Heart left ventricle (tissue), 13 donors: ENCODE measurements at regions not wholly inside any gene's neighbourhood (a gene's known extent, or its start where the extent isn't known, plus 50 kb on each side); places are given as distances from the start of the nearest gene placed in this dataset.

Source experiments
- CTCF ChIP-seq, 12 donors: fragments of 200-600 bp; sonication (generic) in 4 of 12; IDR thresholded peaks; one replicate each; pipeline versions ENCODE4 v1.5.0 to v1.8.0; 2018 to 2022; ENCODE audit warnings: antibody characterized with exemption in 12 of 12, mild to moderate bottlenecking in 5 of 12
- POLR2A ChIP-seq, 2 donors: fragments of 450-650 bp; IDR thresholded peaks; one replicate each; pipeline ENCODE4 v1.6.1; 2017; ENCODE audit warnings: antibody characterized with exemption in 2 of 2, mild to moderate bottlenecking in 2 of 2, moderate library complexity in 2 of 2
- donor health status: ischemic (EF 13 %, LVEDD 7.1; RV severe dilation, severe dysfunction).
- donor health status: DM: no; HTN: yes; CAD: no.
- donor health status: DM: no; HTN: no; CAD: no.
- donor health status: ischemic (EF 25% LVEDD 6.9; RV normal size, moderate dysfunction).
- donor health status: ischemic (EF 25% LVEDD 5.7; RV mildly dilated, moderate dysfunction).
- donor health status: ischemic (EF 35%, LVEDD 5.7; RV mildly dilated, moderate dysfunction).
- donor health status: nonischemic (EF 11% LVEDD 7.7; RV severe dilation, severe dysfunction).
- donor health status: DM: yes; HTN: yes; CAD: no.
- donor health status: PGD.
- donor health status: ischemic (EF 29% LVEDD 5.4; RV normal size, mild dysfunction).
- donor health status: nonischemic (EF 23%, LVEDD 6.1; RV moderate dilation, normal function).

DNA sequence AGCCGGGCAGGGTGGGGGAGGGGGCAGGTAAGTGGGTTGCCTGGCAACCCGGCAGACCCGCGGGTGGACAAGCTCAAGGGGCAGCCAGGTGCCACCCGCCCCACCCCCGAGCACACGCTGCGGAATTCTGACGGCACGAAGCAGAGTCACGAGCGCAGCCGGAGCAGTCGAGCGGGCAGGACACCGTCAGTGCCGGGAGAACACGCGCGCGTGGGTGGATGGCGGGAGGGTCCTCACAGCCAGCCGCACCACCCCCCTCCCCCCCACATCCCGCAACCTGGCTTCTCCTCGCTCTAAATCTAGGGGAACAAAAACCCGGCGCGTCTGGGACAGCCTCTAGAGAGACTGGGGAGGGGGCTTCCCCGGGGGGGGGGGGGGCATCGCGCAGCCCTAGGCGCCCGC is 133.1 kb upstream of the HSD17B12 start:
- TF ChIP-seq CTCF (IDR thresholded peaks at IDR 0.05) (no peak), POLR2A (IDR thresholded peaks at IDR 0.05) (no peak)
